Limb (tissue), 2 donors: ENCODE measurements at regions not wholly inside any gene's neighbourhood (a gene's known extent, or its start where the extent isn't known, plus 50 kb on each side); places are given as distances from the start of the nearest gene placed in this dataset.

ENCODE experiments used
- DNase-seq, 2 donors: peaks; one replicate each; pipeline ENCODE4 v3.0.0-alpha.2; 2016; ENCODE audit errors: extremely low spot score in 2 of 2

DNA sequence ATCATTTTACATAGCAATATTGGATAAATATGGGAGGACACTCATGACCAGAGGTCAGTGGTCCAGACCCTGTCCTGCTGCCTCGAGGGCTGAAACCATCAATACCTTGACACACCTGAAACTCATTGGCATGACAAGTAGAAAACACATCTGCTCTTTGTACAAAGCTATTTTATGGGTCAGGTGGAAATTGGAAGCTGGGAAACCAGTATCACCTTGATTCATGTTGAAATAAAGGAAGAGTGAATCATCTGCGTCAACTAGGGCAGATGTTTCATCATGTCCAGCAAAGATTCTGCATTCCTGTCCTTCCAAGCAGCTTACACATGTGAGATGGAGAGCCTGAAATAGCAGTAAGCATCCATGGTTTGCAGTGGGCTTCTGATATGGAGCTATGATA lies 80.0 kb upstream of the ERBB4 start:
- DNase-seq: no peak

DNA sequence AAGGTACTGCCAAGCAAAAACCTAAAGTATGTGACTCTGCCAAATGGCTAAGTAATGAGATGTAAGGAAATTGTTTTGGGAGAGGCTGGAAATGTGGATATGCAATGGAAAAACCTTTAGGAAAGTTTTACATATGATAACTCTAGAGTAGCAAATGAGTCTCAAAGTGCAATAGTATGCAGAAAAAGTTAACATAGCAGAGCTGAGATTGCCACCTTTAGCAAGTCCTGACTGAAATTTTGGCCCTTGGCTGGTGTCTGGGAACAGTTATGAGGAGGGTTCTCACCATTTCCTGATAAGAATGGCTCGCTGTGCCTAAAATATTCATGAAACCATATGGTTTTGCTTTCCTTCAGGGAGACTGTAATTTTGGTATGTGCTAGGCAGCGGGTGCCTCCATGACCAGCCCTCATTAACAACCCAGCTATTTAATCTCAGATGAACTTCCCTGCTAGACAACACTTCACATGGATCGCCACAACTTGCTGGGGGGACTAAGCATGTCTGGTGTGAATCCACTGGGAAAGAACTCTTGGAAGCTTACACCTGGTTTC lies 72.3 kb upstream of the ERBB4 start:
- no peak for DNase-seq

DNA sequence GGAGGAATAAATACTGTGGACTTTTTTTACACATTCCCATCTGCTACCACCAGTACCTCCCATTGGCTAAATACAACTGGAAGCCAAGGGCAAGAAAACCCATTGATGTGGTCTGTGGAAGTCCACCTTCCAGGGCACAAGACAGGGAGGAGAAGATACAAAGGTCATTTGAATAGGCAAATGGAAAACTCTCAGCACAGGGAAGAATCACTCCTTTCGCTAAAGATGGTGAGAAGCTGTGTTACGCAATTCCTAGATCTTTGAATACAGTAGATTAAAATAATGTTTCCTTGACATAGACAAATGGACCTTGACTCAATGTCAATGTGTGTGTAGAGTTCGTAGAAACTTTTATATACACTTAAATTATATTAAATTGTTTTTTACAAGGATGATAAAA lies 70.9 kb upstream of the ERBB4 start:
- no peak for DNase-seq

DNA sequence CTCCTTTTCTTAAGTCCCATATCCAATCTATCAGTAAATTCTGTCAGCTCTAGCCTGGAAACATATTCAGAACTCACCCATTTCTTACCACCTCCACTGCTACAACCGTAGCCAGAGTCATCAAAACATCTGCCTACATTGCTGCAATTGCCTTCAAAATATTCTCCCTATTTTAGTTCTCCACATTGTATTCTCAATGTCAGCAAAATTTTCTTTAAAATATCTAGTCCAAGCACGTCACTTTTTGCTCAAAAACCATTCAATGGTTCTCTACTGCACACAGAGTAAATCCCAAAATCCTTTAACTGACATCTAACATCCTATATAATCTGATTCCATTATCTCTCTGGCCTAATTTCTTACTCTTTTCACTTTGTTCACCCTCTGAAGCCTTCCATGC lies 68.5 kb upstream of the ERBB4 start:
- no peak for DNase-seq

DNA sequence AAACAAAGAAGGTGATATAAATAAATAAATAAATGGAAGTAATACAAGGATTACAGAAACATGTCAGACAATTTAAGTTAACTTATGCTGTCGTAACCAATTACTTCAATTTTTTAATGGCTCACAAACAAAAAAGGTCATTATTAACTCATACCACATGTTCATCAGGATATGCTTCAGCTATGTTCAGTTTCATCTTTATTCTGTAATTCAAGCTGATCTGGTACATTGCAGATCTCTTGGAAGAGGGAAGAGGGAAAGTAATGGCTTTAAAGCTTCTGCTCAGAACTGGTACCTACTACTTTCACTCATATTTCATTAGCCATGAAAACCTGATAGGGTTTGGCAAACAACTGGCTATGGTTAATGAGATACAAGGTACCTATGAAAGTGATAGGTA lies 67.6 kb upstream of the ERBB4 start:
- DNase-seq: no peak

DNA sequence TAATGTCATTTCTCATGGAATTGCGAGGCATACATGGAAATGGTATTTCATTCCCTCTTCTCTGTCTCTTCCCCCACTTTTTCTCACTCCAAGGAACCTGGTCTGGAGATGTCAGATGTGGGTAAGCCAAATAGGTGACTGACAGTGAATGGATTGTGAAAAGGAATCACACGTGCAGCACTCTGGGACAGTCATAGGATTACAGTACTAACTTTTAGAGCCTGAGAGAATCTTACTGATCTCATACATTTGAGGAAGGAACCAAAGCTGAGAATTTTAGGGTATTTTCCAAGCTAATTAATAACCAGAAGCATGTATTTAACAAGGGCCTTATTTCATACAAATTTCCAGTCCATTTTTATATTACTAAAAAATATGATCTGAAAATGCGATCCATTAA lies 58.1 kb upstream of the ERBB4 start:
- no peak for DNase-seq

DNA sequence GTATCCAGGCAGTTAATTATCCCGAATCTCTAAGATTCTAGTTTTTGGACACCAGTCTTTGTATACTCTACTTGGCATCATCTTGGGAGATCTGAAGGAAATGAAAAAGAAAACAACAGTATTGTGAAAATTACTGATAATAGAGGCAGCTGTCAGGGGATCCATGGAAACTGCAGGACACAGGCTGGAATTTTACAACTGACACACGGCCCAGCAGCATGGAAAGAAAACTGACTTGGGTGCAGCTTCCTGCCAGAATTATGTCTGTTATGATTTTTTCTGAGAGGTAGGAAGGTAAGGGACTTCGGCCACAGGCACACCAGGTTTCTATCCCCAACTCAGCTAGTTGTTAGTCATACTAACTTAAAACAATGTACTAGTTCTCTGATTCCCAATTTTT lies 57.7 kb upstream of the ERBB4 start:
- no peak for DNase-seq

DNA sequence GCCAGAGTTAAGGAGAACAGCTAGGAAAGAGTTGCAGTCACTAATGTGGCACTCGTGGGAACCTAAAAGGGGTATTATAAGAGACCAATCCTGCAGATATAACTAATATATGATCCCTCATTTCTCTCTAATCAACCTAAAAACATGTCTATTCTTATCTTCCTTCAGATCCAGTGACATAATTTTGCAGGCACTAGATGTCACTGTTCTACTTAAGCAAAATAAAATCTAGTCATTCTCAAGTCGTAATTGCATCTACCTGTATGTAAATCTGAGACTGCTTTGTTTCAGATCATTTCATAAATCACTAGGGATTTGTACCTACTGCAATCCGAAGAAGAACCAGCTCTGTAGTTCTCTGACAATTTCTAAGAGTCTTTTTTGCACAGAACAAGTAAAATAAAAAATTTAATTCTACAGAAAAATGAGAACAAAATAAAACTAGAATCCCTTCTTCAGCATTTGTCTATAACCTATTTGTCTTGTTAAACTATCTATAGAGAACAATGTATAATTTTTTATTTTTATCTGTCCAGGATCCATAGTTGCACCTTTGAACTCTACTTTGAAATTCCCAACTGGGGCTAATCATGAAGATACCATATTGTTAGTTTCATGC lies 56.5 kb upstream of the ERBB4 start:
- peak in 1 of 2 donors; percentile 11 for DNase-seq

DNA sequence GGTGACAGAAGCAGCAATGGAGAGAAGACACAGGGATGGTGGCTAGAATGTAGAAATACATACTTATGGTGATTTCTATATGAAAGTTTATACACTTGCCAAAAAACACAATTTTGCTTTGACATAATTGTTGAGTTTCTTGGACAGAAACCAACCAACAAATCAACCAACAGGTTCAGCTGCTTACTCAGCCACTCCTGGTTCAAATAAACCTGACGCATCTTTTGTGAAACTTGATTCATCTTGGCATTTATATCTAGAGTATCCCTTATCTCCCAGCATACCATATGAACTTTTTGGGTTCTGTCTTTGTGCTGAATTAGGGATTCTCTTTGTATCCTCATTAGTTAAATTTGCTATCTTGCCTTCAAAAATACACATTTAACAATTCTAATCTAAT lies 54.1 kb upstream of the ERBB4 start:
- no peak for DNase-seq
